ENCODE measurements at regions not wholly inside any gene's neighbourhood (a gene's known extent, or its start where the extent isn't known, plus 50 kb on each side); places are given as distances from the start of the nearest gene placed in this dataset.

- TF ChIP-seq CTCF (IDR thresholded peaks at IDR 0.05), result no peak
- no peak for TF ChIP-seq EZH2 (IDR thresholded peaks at IDR 0.05)
Measured at GRCh38 chr6:165817148-165817547, 154.1 kb upstream of the PDE10A start.
